ENCODE measurements at regions not wholly inside any gene's neighbourhood (a gene's known extent, or its start where the extent isn't known, plus 50 kb on each side); places are given as distances from the start of the nearest gene placed in this dataset.

- no peak for DNase-seq (ENCODE audit: low read depth)
- ChIA-PET CTCF (no interaction called here), POLR2A (no interaction called here)
- no peak for TF ChIP-seq CTCF (IDR thresholded peaks at IDR 0.05; ENCODE audit: insufficient read depth, low read depth, low read length)
- no peaks in the 10 kb centered on the region for H3K27me3 ChIP-seq (ENCODE audit: control insufficient read depth, insufficient read depth, low read length)
- no peaks in the 10 kb centered on the region for H3K36me3 ChIP-seq (ENCODE audit: control insufficient read depth, insufficient read depth, low read length)
- no peak overlapping the region for H3K4me3 ChIP-seq (ENCODE audit: low read depth, low read length)
These were observed 126.9 kb downstream of the IPMK start for GRCh38 chr10:58140691-58141347.

- no peak overlapping the region for H3K4me3 ChIP-seq (ENCODE audit: low read depth, low read length)
- ChIA-PET CTCF (no interaction called here), POLR2A (no interaction called here)
- H3K36me3 ChIP-seq (ENCODE audit: control insufficient read depth, insufficient read depth, low read length), result no peaks in the 10 kb centered on the region
- no peak for TF ChIP-seq CTCF (IDR thresholded peaks at IDR 0.05; ENCODE audit: insufficient read depth, low read depth, low read length)
- no peaks in the 10 kb centered on the region for H3K27me3 ChIP-seq (ENCODE audit: control insufficient read depth, insufficient read depth, low read length)
- DNase-seq (ENCODE audit: low read depth), result no peak
These were observed 127.6 kb downstream of the IPMK start for GRCh38 chr10:58140054-58140453.

- ChIA-PET CTCF (no interaction called here), POLR2A (no interaction called here)
- Histone ChIP-seq H3K36me3 (ENCODE audit: control insufficient read depth, insufficient read depth, low read length) (no peaks in the 10 kb centered on the region), H3K4me3 (ENCODE audit: low read depth, low read length) (no peak overlapping the region), H3K27me3 (ENCODE audit: control insufficient read depth, insufficient read depth, low read length) (no peaks in the 10 kb centered on the region)
- no peak for TF ChIP-seq CTCF (IDR thresholded peaks at IDR 0.05; ENCODE audit: insufficient read depth, low read depth, low read length)
- DNase-seq (ENCODE audit: low read depth), result no peak
These were observed 129.9 kb downstream of the IPMK start for GRCh38 chr10:58137813-58138212.

GRCh38 chr10:58115218-58116050 is 152.3 kb downstream of the IPMK start:
- no peaks in the 10 kb centered on the region for H3K36me3 ChIP-seq (ENCODE audit: control insufficient read depth, insufficient read depth, low read length)
- no peak for TF ChIP-seq CTCF (IDR thresholded peaks at IDR 0.05; ENCODE audit: insufficient read depth, low read depth, low read length)
- no peak for DNase-seq (ENCODE audit: low read depth)
- POLR2A ChIA-PET, result no interaction called here
- CTCF ChIA-PET, result no interaction called here
- no peaks in the 10 kb centered on the region for H3K27me3 ChIP-seq (ENCODE audit: control insufficient read depth, insufficient read depth, low read length)
- H3K4me3 ChIP-seq (ENCODE audit: low read depth, low read length), result no peak overlapping the region

GRCh38 chr10:58109731-58110130 is 158.0 kb downstream of the IPMK start:
- ChIA-PET CTCF (no interaction called here), POLR2A (no interaction called here)
- no peak for TF ChIP-seq CTCF (IDR thresholded peaks at IDR 0.05; ENCODE audit: insufficient read depth, low read depth, low read length)
- no peak for DNase-seq (ENCODE audit: low read depth)
- Histone ChIP-seq H3K27me3 (ENCODE audit: control insufficient read depth, insufficient read depth, low read length) (no peaks in the 10 kb centered on the region), H3K36me3 (ENCODE audit: control insufficient read depth, insufficient read depth, low read length) (no peaks in the 10 kb centered on the region), H3K4me3 (ENCODE audit: low read depth, low read length) (no peak overlapping the region)
